ENCODE measurements at regions not wholly inside any gene's neighbourhood (a gene's known extent, or its start where the extent isn't known, plus 50 kb on each side); places are given as distances from the start of the nearest gene placed in this dataset.

- TF ChIP-seq CREM (CRISPR knock-in tag; IDR thresholded peaks at IDR 0.05) (no peak), USF1 (CRISPR knock-in tag; IDR thresholded peaks at IDR 0.05) (no peak), NFYB (CRISPR knock-in tag; conservative IDR thresholded peaks at IDR 0.05; ENCODE audit: low read depth) (no peak)
Measured at GRCh38 chrX:25858273-25858880, 279.8 kb upstream of the MAGEB18 start (continued).

DNA sequence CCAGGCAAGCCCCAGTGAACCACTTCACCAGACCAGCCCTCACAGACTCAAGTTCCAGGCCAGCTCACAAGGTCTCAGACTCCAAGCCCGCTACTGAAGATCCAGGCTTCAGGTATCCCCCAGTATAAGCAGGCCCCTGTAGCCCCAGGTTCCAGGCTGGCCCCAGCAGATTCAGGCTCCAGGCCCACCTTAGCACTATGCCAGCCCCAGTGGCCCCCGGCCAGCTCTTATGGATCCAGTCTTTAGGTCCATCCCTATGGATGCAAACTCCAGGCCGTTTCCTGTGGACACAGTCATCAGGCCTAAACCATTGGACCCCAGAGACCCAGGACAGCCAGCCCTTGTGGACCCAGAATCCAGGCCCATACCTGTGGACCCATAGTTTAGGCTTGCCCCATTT lies 277.8 kb upstream of the MAGEB18 start:
- no peak for DNase-seq (ENCODE audit: low spot score)
- no peak overlapping the region for H3K27ac Mint-ChIP-seq
- POLR2A ChIA-PET = no interaction called here

GRCh38 chrX:25869761-25870160 lies 268.4 kb upstream of the MAGEB18 start:
- POLR2A ChIA-PET = no interaction called here
- Mint-ChIP-seq H3K9me3 (no peaks in the 10 kb centered on the region), H3K27ac (no peak overlapping the region), H3K4me1 (peaks cover 6% of the 10 kb centered on the region), H3K4me3 (no peak overlapping the region), H3K27me3 (ENCODE audit: low read depth) (no peaks in the 10 kb centered on the region), H3K36me3 (no peaks in the 10 kb centered on the region)
- no peak for DNase-seq (ENCODE audit: low spot score)
- CTCF ChIA-PET = no interaction called here
- no peak for TF ChIP-seq ATF3 (CRISPR knock-in tag; conservative IDR thresholded peaks at IDR 0.05)
- no peak for TF ChIP-seq ESRRA (CRISPR knock-in tag; IDR thresholded peaks at IDR 0.05; ENCODE audit: borderline replicate concordance)
- no peak for TF ChIP-seq IRF1 (CRISPR knock-in tag; IDR thresholded peaks at IDR 0.05)
- no peak for TF ChIP-seq FOXK1 (CRISPR knock-in tag; IDR thresholded peaks at IDR 0.05)
- TF ChIP-seq, protein P1, sequence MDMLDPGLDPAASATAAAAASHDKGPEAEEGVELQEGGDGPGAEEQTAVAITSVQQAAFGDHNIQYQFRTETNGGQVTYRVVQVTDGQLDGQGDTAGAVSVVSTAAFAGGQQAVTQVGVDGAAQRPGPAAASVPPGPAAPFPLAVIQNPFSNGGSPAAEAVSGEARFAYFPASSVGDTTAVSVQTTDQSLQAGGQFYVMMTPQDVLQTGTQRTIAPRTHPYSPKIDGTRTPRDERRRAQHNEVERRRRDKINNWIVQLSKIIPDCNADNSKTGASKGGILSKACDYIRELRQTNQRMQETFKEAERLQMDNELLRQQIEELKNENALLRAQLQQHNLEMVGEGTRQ (CRISPR knock-in tag; IDR thresholded peaks at IDR 0.05) = no peak
- no peak for TF ChIP-seq NFATC4 (CRISPR knock-in tag; IDR thresholded peaks at IDR 0.05)
- no peak for TF ChIP-seq HMGA2 (CRISPR knock-in tag; IDR thresholded peaks at IDR 0.05)
- TF ChIP-seq CBFB (CRISPR knock-in tag; IDR thresholded peaks at IDR 0.05; ENCODE audit: low read depth) = no peak
- no peak for TF ChIP-seq OVOL2 (CRISPR knock-in tag; IDR thresholded peaks at IDR 0.05; ENCODE audit: borderline replicate concordance)
- TF ChIP-seq, protein P2, sequence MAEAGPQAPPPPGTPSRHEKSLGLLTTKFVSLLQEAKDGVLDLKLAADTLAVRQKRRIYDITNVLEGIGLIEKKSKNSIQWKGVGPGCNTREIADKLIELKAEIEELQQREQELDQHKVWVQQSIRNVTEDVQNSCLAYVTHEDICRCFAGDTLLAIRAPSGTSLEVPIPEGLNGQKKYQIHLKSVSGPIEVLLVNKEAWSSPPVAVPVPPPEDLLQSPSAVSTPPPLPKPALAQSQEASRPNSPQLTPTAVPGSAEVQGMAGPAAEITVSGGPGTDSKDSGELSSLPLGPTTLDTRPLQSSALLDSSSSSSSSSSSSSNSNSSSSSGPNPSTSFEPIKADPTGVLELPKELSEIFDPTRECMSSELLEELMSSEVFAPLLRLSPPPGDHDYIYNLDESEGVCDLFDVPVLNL (CRISPR knock-in tag; IDR thresholded peaks at IDR 0.05; ENCODE audit: borderline replicate concordance, low read depth) = no peak
- no peak for TF ChIP-seq CREB1 (CRISPR knock-in tag; IDR thresholded peaks at IDR 0.05)
- no peak for TF ChIP-seq NR3C1 (CRISPR knock-in tag; conservative IDR thresholded peaks at IDR 0.05; ENCODE audit: low read depth)
- TF ChIP-seq, protein P3, sequence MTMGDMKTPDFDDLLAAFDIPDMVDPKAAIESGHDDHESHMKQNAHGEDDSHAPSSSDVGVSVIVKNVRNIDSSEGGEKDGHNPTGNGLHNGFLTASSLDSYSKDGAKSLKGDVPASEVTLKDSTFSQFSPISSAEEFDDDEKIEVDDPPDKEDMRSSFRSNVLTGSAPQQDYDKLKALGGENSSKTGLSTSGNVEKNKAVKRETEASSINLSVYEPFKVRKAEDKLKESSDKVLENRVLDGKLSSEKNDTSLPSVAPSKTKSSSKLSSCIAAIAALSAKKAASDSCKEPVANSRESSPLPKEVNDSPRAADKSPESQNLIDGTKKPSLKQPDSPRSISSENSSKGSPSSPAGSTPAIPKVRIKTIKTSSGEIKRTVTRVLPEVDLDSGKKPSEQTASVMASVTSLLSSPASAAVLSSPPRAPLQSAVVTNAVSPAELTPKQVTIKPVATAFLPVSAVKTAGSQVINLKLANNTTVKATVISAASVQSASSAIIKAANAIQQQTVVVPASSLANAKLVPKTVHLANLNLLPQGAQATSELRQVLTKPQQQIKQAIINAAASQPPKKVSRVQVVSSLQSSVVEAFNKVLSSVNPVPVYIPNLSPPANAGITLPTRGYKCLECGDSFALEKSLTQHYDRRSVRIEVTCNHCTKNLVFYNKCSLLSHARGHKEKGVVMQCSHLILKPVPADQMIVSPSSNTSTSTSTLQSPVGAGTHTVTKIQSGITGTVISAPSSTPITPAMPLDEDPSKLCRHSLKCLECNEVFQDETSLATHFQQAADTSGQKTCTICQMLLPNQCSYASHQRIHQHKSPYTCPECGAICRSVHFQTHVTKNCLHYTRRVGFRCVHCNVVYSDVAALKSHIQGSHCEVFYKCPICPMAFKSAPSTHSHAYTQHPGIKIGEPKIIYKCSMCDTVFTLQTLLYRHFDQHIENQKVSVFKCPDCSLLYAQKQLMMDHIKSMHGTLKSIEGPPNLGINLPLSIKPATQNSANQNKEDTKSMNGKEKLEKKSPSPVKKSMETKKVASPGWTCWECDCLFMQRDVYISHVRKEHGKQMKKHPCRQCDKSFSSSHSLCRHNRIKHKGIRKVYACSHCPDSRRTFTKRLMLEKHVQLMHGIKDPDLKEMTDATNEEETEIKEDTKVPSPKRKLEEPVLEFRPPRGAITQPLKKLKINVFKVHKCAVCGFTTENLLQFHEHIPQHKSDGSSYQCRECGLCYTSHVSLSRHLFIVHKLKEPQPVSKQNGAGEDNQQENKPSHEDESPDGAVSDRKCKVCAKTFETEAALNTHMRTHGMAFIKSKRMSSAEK (CRISPR knock-in tag; IDR thresholded peaks at IDR 0.05; ENCODE audit: borderline replicate concordance) = no peak
- ATAC-seq = no peak

More for the DNA sequence above, 277.8 kb upstream of the MAGEB18 start:
- H3K4me1 Mint-ChIP-seq = no peaks in the 10 kb centered on the region
- no peak for TF ChIP-seq ZNF263 (CRISPR knock-in tag; IDR thresholded peaks at IDR 0.05; ENCODE audit: low read depth)
- no peak for TF ChIP-seq NR1H2 (CRISPR knock-in tag; IDR thresholded peaks at IDR 0.05)
- TF ChIP-seq, protein P4, sequence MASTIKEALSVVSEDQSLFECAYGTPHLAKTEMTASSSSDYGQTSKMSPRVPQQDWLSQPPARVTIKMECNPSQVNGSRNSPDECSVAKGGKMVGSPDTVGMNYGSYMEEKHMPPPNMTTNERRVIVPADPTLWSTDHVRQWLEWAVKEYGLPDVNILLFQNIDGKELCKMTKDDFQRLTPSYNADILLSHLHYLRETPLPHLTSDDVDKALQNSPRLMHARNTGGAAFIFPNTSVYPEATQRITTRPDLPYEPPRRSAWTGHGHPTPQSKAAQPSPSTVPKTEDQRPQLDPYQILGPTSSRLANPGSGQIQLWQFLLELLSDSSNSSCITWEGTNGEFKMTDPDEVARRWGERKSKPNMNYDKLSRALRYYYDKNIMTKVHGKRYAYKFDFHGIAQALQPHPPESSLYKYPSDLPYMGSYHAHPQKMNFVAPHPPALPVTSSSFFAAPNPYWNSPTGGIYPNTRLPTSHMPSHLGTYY (CRISPR knock-in tag; IDR thresholded peaks at IDR 0.05) = no peak
- TF ChIP-seq MYBL2 (CRISPR knock-in tag; IDR thresholded peaks at IDR 0.05) = no peak
- no peak for ATAC-seq
- H3K27me3 Mint-ChIP-seq (ENCODE audit: low read depth) = no peaks in the 10 kb centered on the region
- no peaks in the 10 kb centered on the region for H3K9me3 Mint-ChIP-seq
- H3K36me3 Mint-ChIP-seq = no peaks in the 10 kb centered on the region
- CTCF ChIA-PET = no interaction called here
- no peak overlapping the region for H3K4me3 Mint-ChIP-seq
